NCI-H748 (cell line): ENCODE measurements at regions not wholly inside any gene's neighbourhood (a gene's known extent, or its start where the extent isn't known, plus 50 kb on each side); places are given as distances from the start of the nearest gene placed in this dataset.
"Not testable (repeated sequence)": the region's sequence is repeated elsewhere in the genome, so short reads cannot be mapped to it uniquely, and the experiment has no call there.

Experiments
- DNase-seq: peaks from one replicate; lab custom pipeline; 2025; ENCODE audit not compliant: unreplicated experiment; lab: John Stamatoyannopoulos, UW

DNA sequence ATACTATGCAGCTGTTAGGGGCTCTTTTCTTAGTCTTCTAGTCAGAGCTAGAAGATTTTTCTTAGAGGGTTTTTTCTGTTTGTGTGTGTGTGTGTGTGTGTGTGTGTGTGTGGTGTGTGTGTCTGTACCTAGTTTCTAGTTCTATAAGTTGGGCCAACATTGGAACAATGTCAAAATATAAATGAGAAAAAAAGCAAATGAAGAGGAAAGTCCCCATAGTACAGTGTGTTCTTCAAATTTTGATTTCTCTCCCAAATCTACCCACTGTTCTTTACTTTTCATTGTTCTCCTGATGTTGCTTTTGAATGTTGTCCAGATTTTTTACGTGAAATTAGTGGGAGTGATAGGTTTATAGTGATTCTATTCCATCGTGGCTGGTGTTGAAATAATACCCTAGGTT, 2153.4 kb upstream of the RAG2 start:
- no peak for DNase-seq

GRCh38 chr11:38746516-38746915, 2148.5 kb upstream of the RAG2 start:
- DNase-seq: not testable (repeated sequence)

DNA sequence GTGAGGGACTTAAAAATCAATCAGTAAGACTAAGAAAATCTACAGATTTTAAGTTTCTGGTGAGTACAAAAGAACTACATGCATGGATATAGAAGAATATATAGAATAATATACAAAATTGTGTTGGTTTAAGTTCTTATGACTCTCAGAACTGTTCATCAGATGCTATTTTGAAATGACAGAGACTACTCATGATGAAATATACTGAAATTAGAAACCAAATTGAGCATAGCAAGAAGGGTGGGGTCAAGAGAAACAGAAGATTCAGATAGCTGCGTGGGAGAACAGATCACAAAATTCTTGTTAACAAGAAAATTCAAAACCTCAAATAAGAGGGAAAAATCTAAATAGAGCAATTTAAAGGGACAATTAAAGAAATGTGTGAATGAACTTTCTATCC, 2125.3 kb upstream of the RAG2 start:
- no peak for DNase-seq

DNA sequence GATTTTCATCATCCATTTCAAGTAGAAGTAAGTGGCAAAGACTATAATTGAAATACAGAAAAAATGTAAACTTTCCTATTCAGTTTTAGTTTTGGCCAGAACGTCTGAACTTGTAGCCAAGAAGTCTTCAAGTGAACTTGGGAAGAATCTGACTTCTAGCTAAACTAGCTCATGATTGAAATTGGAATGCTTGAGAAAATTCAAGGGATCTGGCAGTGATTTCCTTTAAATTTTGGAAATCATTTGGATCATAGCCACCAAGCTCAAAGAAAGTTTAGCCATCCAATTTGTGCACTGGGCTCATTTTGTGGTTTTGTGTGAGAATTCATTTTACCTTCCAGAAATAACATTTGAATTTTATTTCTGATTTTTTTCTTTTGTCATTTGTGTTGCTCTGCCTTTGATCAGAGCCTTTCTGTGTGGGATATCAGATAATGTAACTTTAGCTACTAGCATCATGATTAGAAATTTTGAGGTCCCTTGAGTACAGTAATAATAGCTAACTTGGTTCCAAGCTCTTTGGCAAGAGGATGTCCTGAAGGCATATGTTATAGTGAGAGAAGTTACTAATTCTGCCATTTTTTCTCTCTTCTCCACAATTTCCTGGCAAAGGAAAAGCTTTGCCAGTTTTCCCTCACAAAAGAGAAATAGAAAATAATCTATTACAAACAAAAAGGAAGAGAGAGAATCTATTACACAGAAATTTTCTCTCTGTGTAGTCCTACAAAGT, 2123.7 kb upstream of the RAG2 start:
- no peak for DNase-seq

DNA sequence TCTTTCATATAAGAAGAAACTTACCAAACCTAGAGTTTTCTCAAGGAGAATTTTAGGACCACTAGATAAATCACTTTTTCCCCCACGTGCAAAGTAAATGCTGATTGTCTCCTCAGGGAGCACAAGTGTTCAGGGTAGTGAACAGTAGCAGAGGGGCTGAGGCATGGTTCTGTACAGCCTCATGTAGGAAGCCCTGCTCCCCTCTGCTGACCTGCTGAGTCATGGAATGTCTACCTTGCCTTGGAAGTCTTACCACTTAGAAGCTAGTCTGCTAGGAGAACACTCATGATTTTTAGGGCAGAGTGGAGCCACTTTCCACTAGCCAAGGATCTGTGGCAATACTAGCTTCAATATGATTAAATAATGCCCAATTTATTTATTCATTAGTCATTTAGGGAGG, 2120.6 kb upstream of the RAG2 start:
- DNase-seq: no peak

- no peak for DNase-seq
Measured at GRCh38 chr11:38718049-38718448, 2120.0 kb upstream of the RAG2 start.

DNA sequence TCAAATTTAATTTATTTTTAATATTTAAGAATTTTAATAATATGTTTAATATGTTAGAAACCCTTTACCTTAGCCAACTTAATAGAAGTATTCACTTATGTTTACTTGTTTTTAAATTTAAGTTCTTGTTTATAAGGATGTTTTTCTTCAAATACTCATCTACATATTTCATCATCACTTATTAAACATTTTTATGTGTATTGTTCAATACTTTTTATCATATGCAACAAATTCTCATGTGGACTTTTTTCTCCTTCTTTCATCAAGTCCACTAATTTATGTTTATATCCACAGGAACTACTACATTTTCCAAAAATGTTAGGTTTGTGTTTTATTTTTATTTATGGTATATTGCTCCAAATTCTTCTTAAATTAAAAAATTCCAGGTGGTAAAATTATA, 2113.1 kb upstream of the RAG2 start:
- no peak for DNase-seq

GRCh38 chr11:38710262-38710661, 2112.2 kb upstream of the RAG2 start:
- DNase-seq: no peak

DNA sequence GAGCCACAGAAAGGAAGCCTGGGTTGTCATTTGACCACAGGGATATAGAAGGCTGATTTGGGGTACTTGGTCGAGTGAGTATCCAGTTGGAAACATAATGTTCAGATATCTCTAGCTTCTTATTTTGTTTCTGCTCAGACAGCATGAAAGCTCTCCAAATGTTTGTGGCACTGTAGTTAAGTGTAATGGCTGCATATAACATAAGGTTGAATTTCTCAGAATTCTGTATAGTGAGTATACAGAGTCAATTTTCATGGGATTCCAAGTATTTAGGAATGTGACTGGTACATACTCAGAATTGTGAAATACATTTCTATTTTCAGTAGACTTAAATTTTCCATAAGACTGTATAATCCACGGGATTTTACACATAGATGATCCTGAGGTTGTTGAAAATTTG, 2102.1 kb upstream of the RAG2 start:
- no peak for DNase-seq

DNA sequence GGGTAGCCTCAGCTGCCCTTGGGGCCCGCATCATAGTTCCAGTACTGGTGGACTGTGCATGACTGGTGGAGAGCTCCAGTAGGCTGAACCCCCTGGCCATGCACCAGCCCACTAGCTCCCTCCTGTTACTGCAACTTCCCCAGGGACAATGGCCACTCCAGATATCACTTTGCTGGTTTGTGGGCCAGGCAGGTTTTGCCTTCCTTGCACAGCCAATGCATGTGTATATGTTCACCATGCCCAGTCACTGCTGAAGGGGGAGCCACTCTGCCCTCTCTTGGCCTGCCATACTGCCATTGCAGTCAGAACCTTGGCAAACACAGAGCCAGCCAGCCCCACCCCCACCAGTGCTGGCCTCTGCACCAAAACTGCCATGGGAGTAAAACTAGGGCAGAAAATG, 2095.3 kb upstream of the RAG2 start:
- no peak for DNase-seq

- DNase-seq: not testable (repeated sequence)
Measured at GRCh38 chr11:38690211-38690610, 2092.2 kb upstream of the RAG2 start.

DNA sequence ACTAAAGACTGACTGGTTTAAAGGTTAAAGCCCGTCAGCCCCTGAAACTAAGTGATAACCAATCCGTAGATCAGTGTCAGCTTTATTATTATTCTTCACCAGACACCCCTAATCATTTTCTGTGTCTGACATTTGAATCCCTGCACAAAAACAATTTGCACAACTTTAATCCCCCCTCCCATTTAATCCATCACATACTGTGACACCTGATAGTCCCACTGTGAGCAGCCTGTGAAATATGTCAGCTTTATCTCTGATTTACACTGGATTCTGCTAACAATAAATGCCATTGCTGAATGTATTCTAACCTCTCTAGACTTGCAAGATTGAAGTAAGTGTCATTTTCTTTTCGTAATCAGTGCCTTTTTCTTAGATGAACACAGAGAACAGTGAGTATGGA, 2089.0 kb upstream of the RAG2 start:
- DNase-seq: no peak

- DNase-seq: no peak
Measured at GRCh38 chr11:38683484-38683883, 2085.4 kb upstream of the RAG2 start.

- no peak for DNase-seq
Measured at GRCh38 chr11:38680746-38681145, 2082.7 kb upstream of the RAG2 start.

- no peak for DNase-seq
Measured at GRCh38 chr11:38680166-38680565, 2082.1 kb upstream of the RAG2 start.

GRCh38 chr11:38672445-38672844, 2074.4 kb upstream of the RAG2 start:
- no peak for DNase-seq

GRCh38 chr11:38667359-38667758, 2069.3 kb upstream of the RAG2 start:
- DNase-seq: no peak

DNA sequence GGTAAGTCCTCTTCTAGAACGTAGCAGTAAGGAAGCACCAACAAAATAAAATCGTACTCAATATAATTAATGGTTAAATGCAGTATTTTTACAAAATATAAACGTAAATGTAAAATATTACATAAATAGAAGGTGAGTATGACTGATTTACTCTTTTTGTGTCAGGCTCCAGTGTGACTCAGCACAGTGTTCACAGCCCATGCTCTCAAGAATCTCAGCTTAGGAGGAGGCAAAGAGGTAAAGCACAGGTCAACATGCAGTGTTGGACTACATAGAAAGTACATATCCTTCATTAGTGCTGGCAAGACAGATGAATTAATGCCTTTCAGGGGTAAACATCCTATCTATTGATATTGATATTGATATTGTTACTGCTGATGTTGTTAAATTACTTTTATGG, 2050.6 kb upstream of the RAG2 start:
- no peak for DNase-seq

- DNase-seq: no peak
Measured at GRCh38 chr11:38646382-38646781, 2048.3 kb upstream of the RAG2 start.

- no peak for DNase-seq
Measured at GRCh38 chr11:38640854-38641253, 2042.8 kb upstream of the RAG2 start.

- DNase-seq: no peak
Measured at GRCh38 chr11:38612701-38613100, 2014.7 kb upstream of the RAG2 start.

- DNase-seq: not testable (repeated sequence)
Measured at GRCh38 chr11:38601371-38601770, 2003.3 kb upstream of the RAG2 start.

DNA sequence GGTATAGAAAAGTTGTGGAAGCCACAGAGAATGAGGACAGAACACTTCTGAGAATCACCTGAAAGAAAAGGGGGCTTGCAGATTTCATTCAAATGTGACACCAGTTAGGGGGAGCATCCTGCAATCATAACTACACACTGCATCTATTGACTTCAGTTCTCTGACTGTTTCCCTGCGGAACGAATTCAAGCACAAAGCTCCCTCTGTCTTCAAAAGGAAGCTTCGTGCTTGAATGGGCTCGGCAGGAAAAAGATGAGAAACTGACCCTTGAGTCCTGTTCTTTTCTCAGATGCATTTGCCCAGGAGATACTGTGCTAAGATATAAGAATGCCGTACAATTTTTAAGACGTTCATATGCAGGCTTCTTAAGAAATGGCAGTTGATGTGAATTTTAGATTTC, 2000.4 kb upstream of the RAG2 start:
- DNase-seq: no peak
